GM12878 (cell line): ENCODE measurements at regions not wholly inside any gene's neighbourhood (a gene's known extent, or its start where the extent isn't known, plus 50 kb on each side); places are given as distances from the start of the nearest gene placed in this dataset.

Experiments used
- ATAC-seq: fragments of 200-7000 bp; cut with Tn5 transposase; 3 replicates; pipeline ENCODE4 v1.9.1; 2020; ENCODE audit warnings: mild to moderate bottlenecking, moderate library complexity
- BruUV-seq: library from RNA; stranded (reverse); fragments of 400-500 nt; replicated peaks from 2 replicates; lab custom pipeline; 2021; lab: Mats Ljungman, UMichigan
- CTCF ChIA-PET: fragments of 300-600 bp; sonication (Branson Sonifier 250); formaldehyde crosslinking; extraction: SDS; loops from one replicate; lab custom pipeline; 2021; ENCODE audit warnings: inconsistent platforms; lab: Yijun Ruan, JAX
- POLR2A ChIA-PET: fragments of 350-600 bp; formaldehyde crosslinking; extraction: SDS; loops from one replicate; lab custom pipeline; 2021; ENCODE audit warnings: inconsistent platforms; lab: Charles Lee
- RAD21 ChIA-PET: fragments of 300-600 bp; sonication (Branson Sonifier 250); formaldehyde crosslinking; loops from one replicate; lab custom pipeline; 2023; ENCODE audit warnings: antibody characterized with exemption; ENCODE audit not compliant: unreplicated experiment; lab: Charles Lee
- SMC1A ChIA-PET: fragments of 300-600 bp; sonication (Branson Sonifier 250); formaldehyde crosslinking; loops from one replicate; lab custom pipeline; 2023; ENCODE audit not compliant: unreplicated experiment, uncharacterized antibody; lab: Charles Lee
- DNase-seq: peaks from one replicate; pipeline ENCODE4 v3.0.0-alpha.2; 2011; ENCODE audit warnings: low read depth, low spot score
- FAIRE-seq: peaks from 3 replicates; lab custom pipeline; 2011; peaks lifted over from hg19 to GRCh38; lab: Jason Lieb, UNC
- H2AFZ ChIP-seq: 2 replicates; pipeline ENCODE4 v1.6.0; 2011; ENCODE audit warnings: low read depth, low read length, control low read depth; ENCODE audit not compliant: control insufficient read depth
- H3K27ac ChIP-seq: 2 replicates; pipeline ENCODE4 v1.5.1; 2011; ENCODE audit warnings: control low read depth; ENCODE audit not compliant: control insufficient read depth, insufficient read depth
- H3K27me3 ChIP-seq, 2 experiments: replicated peaks in 1 of 2; 2 replicates each; pipeline versions ENCODE4 v1.6.0 to v1.6.1; 2011; ENCODE audit warnings: low read length in 1 of 2; ENCODE audit not compliant: control insufficient read depth in 2 of 2, insufficient read depth in 2 of 2
- H3K36me3 ChIP-seq, 2 experiments: 2 replicates each; pipeline ENCODE4 v1.5.1; 2011; ENCODE audit warnings: low read length in 1 of 2; ENCODE audit not compliant: control insufficient read depth in 2 of 2, insufficient read depth in 2 of 2
- H3K4me1 ChIP-seq: 2 replicates; pipeline ENCODE4 v1.6.1; 2011; ENCODE audit warnings: mild to moderate bottlenecking, low read length, moderate library complexity, mixed read lengths; ENCODE audit not compliant: control insufficient read depth, insufficient read depth
- H3K4me2 ChIP-seq: 2 replicates; pipeline ENCODE4 v1.6.0; 2011; ENCODE audit warnings: control low read depth; ENCODE audit not compliant: control insufficient read depth, insufficient read depth
- H3K4me3 ChIP-seq: fragments of 200-600 bp; sonication (generic); 2 replicates; pipeline ENCODE4 v1.5.1; 2016
- H3K79me2 ChIP-seq: 2 replicates; pipeline ENCODE4 v1.6.0; 2011; ENCODE audit warnings: low read length; ENCODE audit not compliant: control insufficient read depth, insufficient read depth
- H3K9ac ChIP-seq: 2 replicates; pipeline ENCODE4 v1.8.0; 2011; ENCODE audit warnings: low read length, control low read depth, mixed read lengths; ENCODE audit not compliant: control insufficient read depth, insufficient read depth
- H3K9me3 ChIP-seq: replicated peaks from 3 replicates; pipeline ENCODE4 v1.5.1; 2011; ENCODE audit warnings: mild to moderate bottlenecking, low read length; ENCODE audit not compliant: control insufficient read depth, insufficient read depth
- H4K20me1 ChIP-seq: 2 replicates; pipeline ENCODE4 v1.6.0; 2011; ENCODE audit not compliant: control insufficient read depth, insufficient read depth
- FOXM1 ChIP-seq: IDR thresholded peaks from 2 replicates; pipeline ENCODE4 v1.6.1; 2012; ENCODE audit warnings: low read depth, mild to moderate bottlenecking, inconsistent platforms, low read length, moderate library complexity
- HDAC6 ChIP-seq: fragments of 200-600 bp; sonication (generic); IDR thresholded peaks from one replicate; pipeline ENCODE4 v1.8.0; 2017; ENCODE audit warnings: antibody characterized with exemption; ENCODE audit not compliant: unreplicated experiment
- IKZF1 ChIP-seq: fragments of 450-650 bp; conservative IDR thresholded peaks from 2 replicates; pipeline ENCODE4 v1.6.1; 2017; ENCODE audit warnings: antibody characterized with exemption, mild to moderate bottlenecking
- IRF3 ChIP-seq: fragments of 450-650 bp; IDR thresholded peaks from 2 replicates; pipeline ENCODE4 v1.6.1; 2014; ENCODE audit warnings: mild to moderate bottlenecking
- IRF4 ChIP-seq: IDR thresholded peaks from 2 replicates; pipeline ENCODE4 v1.6.1; 2011; ENCODE audit warnings: low read depth, low read length
- KAT2A ChIP-seq: conservative IDR thresholded peaks from 2 replicates; pipeline ENCODE4 v1.6.1; 2011; ENCODE audit warnings: low read depth, low read length; ENCODE audit not compliant: control insufficient read depth
- MEF2B ChIP-seq: fragments of 450-650 bp; IDR thresholded peaks from 2 replicates; pipeline ENCODE4 v1.6.1; 2018; ENCODE audit warnings: mild to moderate bottlenecking, moderate library complexity; ENCODE audit not compliant: partially characterized antibody, poor library complexity, severe bottlenecking
- NFXL1 ChIP-seq: fragments of 450-650 bp; IDR thresholded peaks from 2 replicates; pipeline ENCODE4 v1.6.1; 2017; ENCODE audit warnings: antibody characterized with exemption, mild to moderate bottlenecking, borderline replicate concordance
- RELA ChIP-seq: fragments of 450-650 bp; IDR thresholded peaks from 2 replicates; pipeline ENCODE4 v1.8.0; 2014; ENCODE audit warnings: borderline replicate concordance; ENCODE audit not compliant: partially characterized antibody
- SREBF1 ChIP-seq: IDR thresholded peaks from 2 replicates; pipeline ENCODE4 v1.6.1; 2012; ENCODE audit warnings: mild to moderate bottlenecking, low read length
- STAT3 ChIP-seq: IDR thresholded peaks from 2 replicates; pipeline ENCODE4 v1.6.1; 2011; ENCODE audit warnings: low read depth, low read length, improper control_type of control experiment
- TBL1XR1 ChIP-seq: IDR thresholded peaks from 2 replicates; pipeline ENCODE4 v1.6.1; 2012; ENCODE audit warnings: low read depth, low read length, improper control_type of control experiment
- TCF12 ChIP-seq: IDR thresholded peaks from 2 replicates; pipeline ENCODE4 v1.6.1; 2011; ENCODE audit warnings: low read depth, mild to moderate bottlenecking, low read length
- WGBS: methylation state at CpG from one replicate; pipeline ENCODE4 v1.1.6; 2016; ENCODE audit warnings: low lambda C conversion rate; ENCODE audit not compliant: insufficient replicate concordance, insufficient coverage; ENCODE audit errors: missing lambda C conversion rate; 5-methylcytosine and 5-hydroxymethylcytosine counted together
- in situ Hi-C: fragments of 300-500 bp; cut with MboI; formaldehyde crosslinking; loops from 9 replicates; pipeline ENCODE4 v1.14.3; 2018; ENCODE audit warnings: mixed read lengths
- intact Hi-C: fragments of 100-400 bp; cut with micrococcal nuclease; formaldehyde crosslinking; loops from one replicate; pipeline ENCODE4 v1.14.2; 2022; ENCODE audit not compliant: unreplicated experiment

GRCh38 chr6:133131621-133132465 lies 109.3 kb upstream of the EYA4 start (continued):
- TF ChIP-seq TCF12, result no peak

GRCh38 chr6:133132466-133132971 lies 108.6 kb upstream of the EYA4 start:
- ChIA-PET POLR2A (no interaction called here), SMC1A (no interaction called here), RAD21 (no interaction called here)
- no peak for DNase-seq
- Histone ChIP-seq H3K4me1 (no peaks in the 10 kb centered on the region), H3K27ac (no peak overlapping the region), H3K4me3 (no peak overlapping the region), H2AFZ (no peak overlapping the region), H3K9me3 (no peaks in the 10 kb centered on the region)
- no TSS peak for BruUV-seq
- TF ChIP-seq IKZF1, result no peak
- TF ChIP-seq FOXM1, result no peak
- TF ChIP-seq IRF3, result no peak
- no peak for TF ChIP-seq RELA
- no peak for TF ChIP-seq HDAC6
- TF ChIP-seq STAT3, result no peak
- TF ChIP-seq MEF2B, result no peak
- no peak for TF ChIP-seq NFXL1
- TF ChIP-seq TBL1XR1, result no peak
- TF ChIP-seq SREBF1, result no peak
- no peak for TF ChIP-seq IRF4
- TF ChIP-seq KAT2A, result no peak
- TF ChIP-seq, all 136 proteins: peak for 0
- Histone ChIP-seq H3K36me3 (no peaks in the 10 kb centered on the region), H3K9ac (no peak overlapping the region), H3K27me3 (no peaks in the 10 kb centered on the region; a peak in 1 of 4 replicates), H4K20me1 (no peaks in the 10 kb centered on the region), H3K4me2 (no peak overlapping the region), H3K79me2 (no peaks in the 10 kb centered on the region)
- CTCF ChIA-PET, result no interaction called here
- intact Hi-C loops (no loop called here), in situ Hi-C loops (no loop called here)
- 52% methylated on average over 12 of the region's 12 CpGs for WGBS
- no peak for ATAC-seq
- FAIRE-seq, result no peak
